ENCODE measurements at regions not wholly inside any gene's neighbourhood (a gene's known extent, or its start where the extent isn't known, plus 50 kb on each side); places are given as distances from the start of the nearest gene placed in this dataset.
A peak's percentile ranks its signal among the peaks of the same experiment; 100 is the strongest.

- TF ChIP-seq FOXM1 (IDR thresholded peaks at IDR 0.05; ENCODE audit: low read depth), result no peak
- TF ChIP-seq FOXJ3 (CRISPR knock-in tag; IDR thresholded peaks at IDR 0.05), result no peak
- TF ChIP-seq ELF1 (IDR thresholded peaks at IDR 0.05), result no peak
- no peak for TF ChIP-seq RCOR1 (IDR thresholded peaks at IDR 0.05; ENCODE audit: low read length)
- no peak for TF ChIP-seq USF1 (IDR thresholded peaks at IDR 0.05; ENCODE audit: borderline replicate concordance, low read depth)
- TF ChIP-seq TAF1 (IDR thresholded peaks at IDR 0.05; ENCODE audit: borderline replicate concordance, low read depth, low read length), result no peak
- TF ChIP-seq, protein P1, sequence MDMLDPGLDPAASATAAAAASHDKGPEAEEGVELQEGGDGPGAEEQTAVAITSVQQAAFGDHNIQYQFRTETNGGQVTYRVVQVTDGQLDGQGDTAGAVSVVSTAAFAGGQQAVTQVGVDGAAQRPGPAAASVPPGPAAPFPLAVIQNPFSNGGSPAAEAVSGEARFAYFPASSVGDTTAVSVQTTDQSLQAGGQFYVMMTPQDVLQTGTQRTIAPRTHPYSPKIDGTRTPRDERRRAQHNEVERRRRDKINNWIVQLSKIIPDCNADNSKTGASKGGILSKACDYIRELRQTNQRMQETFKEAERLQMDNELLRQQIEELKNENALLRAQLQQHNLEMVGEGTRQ (IDR thresholded peaks at IDR 0.05; ENCODE audit: borderline replicate concordance, low read depth, low read length), result no peak
- no peak for TF ChIP-seq NRF1 (IDR thresholded peaks at IDR 0.05; ENCODE audit: low read depth, low read length)
These were observed 198.2 kb upstream of the COPS8 start (continued) for GRCh38 chr2:236887531-236887930.

DNA sequence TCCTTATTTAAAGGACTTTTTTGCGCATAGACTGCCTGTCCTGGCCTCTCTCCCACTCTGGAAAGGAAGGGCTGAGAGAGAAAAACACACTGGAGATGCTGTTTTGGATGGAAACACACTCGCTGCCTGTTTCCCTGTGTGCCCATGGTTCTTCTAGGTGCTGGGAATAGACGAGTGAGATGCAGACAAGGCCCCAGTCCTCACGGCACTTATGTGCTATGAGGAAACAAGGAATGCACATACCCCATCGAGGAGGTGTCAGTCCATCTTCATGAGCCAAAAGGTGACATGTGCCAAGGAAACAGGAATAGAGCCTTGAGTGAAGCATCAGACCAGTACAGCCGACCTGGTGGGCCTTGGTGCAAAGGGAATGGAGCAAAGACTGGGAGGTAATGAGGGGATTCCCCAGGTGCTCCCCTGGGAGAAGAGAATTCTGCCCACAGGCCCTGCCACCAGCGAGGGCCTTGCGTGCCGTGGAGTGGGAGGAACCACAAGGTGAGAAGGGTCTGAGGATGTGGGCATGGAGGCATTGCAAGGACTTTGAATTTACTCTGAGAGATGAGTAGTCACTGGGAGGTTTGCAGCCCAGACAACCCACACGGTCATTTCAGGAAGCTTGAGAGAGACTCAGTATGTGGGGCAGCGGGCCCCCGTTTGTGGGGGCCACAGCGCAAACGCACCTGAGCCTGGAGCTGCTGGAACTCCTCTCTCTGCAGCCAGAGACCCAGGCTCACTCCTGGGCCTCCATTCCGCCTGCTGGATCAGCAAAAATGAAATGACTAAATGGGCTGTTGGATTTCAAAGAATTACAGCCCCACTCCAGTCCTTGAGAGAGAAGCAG is 197.5 kb upstream of the COPS8 start:
- H3K4me2 ChIP-seq, result peak overlapping the region; percentile 55
- no peaks in the 10 kb centered on the region for H4K20me1 ChIP-seq (ENCODE audit: insufficient read depth)
- ChIA-PET CTCF (no interaction called here), POLR2A (no interaction called here)
- 59% methylated on average over 14 of the region's 15 CpGs for WGBS (ENCODE audit: low lambda C conversion rate)
- H3K79me2 ChIP-seq (ENCODE audit: insufficient read depth), result no peaks in the 10 kb centered on the region
- H3K9me3 ChIP-seq, result no peaks in the 10 kb centered on the region
- peak overlapping the region in 1 of 2 experiments; percentile 68; a peak in 1 of 4 replicates for H3K27ac ChIP-seq (ENCODE audit: low read depth in 2 of 2, low read length in 1 of 2)
- no peaks in the 10 kb centered on the region for H3K9me2 ChIP-seq
- H3K9ac ChIP-seq, result 0 out of 2 replicates have a peak overlapping the region, but pooled peaks have one; percentile 14
- H3K4me1 ChIP-seq (ENCODE audit: control insufficient read depth in 1 of 2, insufficient read depth in 2 of 2, low read depth in 1 of 2, low read length in 1 of 2), result peaks cover 4 to 9% of the 10 kb centered on the region in 2 experiments
- no peak for DNase-seq
- H3F3A ChIP-seq (replicated peaks; ENCODE audit: insufficient read depth), result no peaks in the 10 kb centered on the region
- peak overlapping the region; percentile 41; the same call in 1 of the 2 replicates for H2AFZ ChIP-seq (ENCODE audit: low read depth)
- H3K27me3 ChIP-seq (ENCODE audit: insufficient read depth), result no peaks in the 10 kb centered on the region
- no peaks in the 10 kb centered on the region for H3K36me3 ChIP-seq (replicated peaks in 1 of 2; ENCODE audit: control insufficient read depth in 1 of 2, insufficient read depth in 2 of 2, low read length in 1 of 2)
- TF ChIP-seq YY1 (IDR thresholded peaks at IDR 0.05; ENCODE audit: low read depth) (no peak), MAX (IDR thresholded peaks at IDR 0.05; ENCODE audit: low read depth) (no peak), SMC3 (IDR thresholded peaks at IDR 0.05; ENCODE audit: low read depth, low read length) (no peak), RXRA (IDR thresholded peaks at IDR 0.05; ENCODE audit: borderline replicate concordance, low read depth) (no peak), FOSL2 (IDR thresholded peaks at IDR 0.05; ENCODE audit: borderline replicate concordance, low read depth) (no peak), GATA2 (CRISPR knock-in tag; IDR thresholded peaks at IDR 0.05) (no peak), CHD2 (IDR thresholded peaks at IDR 0.05; ENCODE audit: low read length, partially characterized antibody) (no peak), TAF1 (IDR thresholded peaks at IDR 0.05; ENCODE audit: borderline replicate concordance, low read depth, low read length) (no peak), ZBTB33 (IDR thresholded peaks at IDR 0.05; ENCODE audit: borderline replicate concordance, low read depth) (no peak), PBX3 (IDR thresholded peaks at IDR 0.05) (no peak), TEAD4 (IDR thresholded peaks at IDR 0.05; ENCODE audit: borderline replicate concordance, insufficient read depth) (no peak), NFIC (IDR thresholded peaks at IDR 0.05; ENCODE audit: borderline replicate concordance) (no peak), USF1 (IDR thresholded peaks at IDR 0.05; ENCODE audit: borderline replicate concordance, low read depth) (no peak), FOXJ3 (CRISPR knock-in tag; IDR thresholded peaks at IDR 0.05) (no peak), EZH2phosphoT487 (IDR thresholded peaks at IDR 0.05; ENCODE audit: borderline replicate concordance, low read depth) (no peak), NRF1 (IDR thresholded peaks at IDR 0.05; ENCODE audit: low read depth, low read length) (no peak), SIN3A (IDR thresholded peaks at IDR 0.05; ENCODE audit: borderline replicate concordance, low read depth, low read length) (no peak), ELF1 (IDR thresholded peaks at IDR 0.05) (no peak)
- TF ChIP-seq, protein P2, sequence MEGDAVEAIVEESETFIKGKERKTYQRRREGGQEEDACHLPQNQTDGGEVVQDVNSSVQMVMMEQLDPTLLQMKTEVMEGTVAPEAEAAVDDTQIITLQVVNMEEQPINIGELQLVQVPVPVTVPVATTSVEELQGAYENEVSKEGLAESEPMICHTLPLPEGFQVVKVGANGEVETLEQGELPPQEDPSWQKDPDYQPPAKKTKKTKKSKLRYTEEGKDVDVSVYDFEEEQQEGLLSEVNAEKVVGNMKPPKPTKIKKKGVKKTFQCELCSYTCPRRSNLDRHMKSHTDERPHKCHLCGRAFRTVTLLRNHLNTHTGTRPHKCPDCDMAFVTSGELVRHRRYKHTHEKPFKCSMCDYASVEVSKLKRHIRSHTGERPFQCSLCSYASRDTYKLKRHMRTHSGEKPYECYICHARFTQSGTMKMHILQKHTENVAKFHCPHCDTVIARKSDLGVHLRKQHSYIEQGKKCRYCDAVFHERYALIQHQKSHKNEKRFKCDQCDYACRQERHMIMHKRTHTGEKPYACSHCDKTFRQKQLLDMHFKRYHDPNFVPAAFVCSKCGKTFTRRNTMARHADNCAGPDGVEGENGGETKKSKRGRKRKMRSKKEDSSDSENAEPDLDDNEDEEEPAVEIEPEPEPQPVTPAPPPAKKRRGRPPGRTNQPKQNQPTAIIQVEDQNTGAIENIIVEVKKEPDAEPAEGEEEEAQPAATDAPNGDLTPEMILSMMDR (IDR thresholded peaks at IDR 0.05), result no peak
- H3K4me3 ChIP-seq (ENCODE audit: low read depth in 2 of 2, low read length in 1 of 2), result no peak overlapping the region
